ENCODE measurements at regions not wholly inside any gene's neighbourhood (a gene's known extent, or its start where the extent isn't known, plus 50 kb on each side); places are given as distances from the start of the nearest gene placed in this dataset.

DNA sequence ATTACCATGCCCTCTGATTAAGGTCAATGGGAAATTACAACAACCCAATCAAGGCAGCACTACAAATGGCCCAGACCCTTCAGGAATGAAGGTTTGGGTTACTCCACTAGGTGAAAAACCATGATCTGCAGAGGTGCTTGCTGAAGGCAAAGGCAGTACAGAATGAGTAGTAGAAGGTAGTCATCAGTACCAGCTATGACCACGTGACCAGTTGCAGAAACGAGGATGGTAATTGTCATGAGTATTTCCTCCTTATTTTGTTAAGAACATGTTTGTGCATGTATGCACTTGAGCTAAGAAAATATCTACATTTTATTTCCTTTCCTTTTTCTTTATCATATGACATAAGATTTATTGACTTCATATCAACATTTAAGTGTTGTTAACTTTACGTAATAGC is 607.1 kb downstream of the KCNT2 start:
- DNase-seq (no peak), ATAC-seq (no peak)
- H3K36me3 ChIP-seq, result no peaks in the 10 kb centered on the region
- H3K4me1 ChIP-seq, result no peaks in the 10 kb centered on the region
- H3K4me3 ChIP-seq, result no peak overlapping the region
- intact Hi-C loops (cut with DNase I), result no loop called here
- no peaks in the 10 kb centered on the region for H3K27me3 ChIP-seq (ENCODE audit: low read depth)
- TF ChIP-seq CTCF (IDR thresholded peaks at IDR 0.05), result no peak
- no peaks in the 10 kb centered on the region for H3K9me3 ChIP-seq
- no peak overlapping the region for H3K27ac ChIP-seq

DNA sequence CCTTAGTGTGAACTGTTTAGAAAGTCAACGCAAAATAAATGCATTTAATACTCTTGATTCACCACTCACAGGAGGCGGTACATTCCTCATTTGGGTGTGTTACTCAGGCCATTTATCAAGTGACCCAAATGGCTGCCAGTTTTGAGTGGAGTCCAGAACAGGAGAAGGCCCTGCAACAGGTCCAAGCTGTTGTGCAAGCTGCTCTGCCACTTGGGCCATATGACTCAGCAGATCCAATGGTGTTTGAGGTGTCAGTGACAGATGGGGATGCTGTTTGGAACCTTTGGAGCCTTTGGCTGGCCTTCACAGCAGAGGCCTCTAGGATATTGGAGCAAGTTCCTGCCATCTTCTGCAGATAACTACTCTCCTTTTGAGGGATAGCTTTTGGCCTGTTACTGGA is 609.2 kb downstream of the KCNT2 start:
- intact Hi-C loops (cut with DNase I), result no loop called here

GRCh38 chr1:195981448-195982139 is 626.6 kb downstream of the KCNT2 start:
- Histone ChIP-seq H3K9me3 (no peaks in the 10 kb centered on the region), H3K27ac (no peak overlapping the region), H3K36me3 (no peaks in the 10 kb centered on the region), H3K27me3 (ENCODE audit: low read depth) (no peaks in the 10 kb centered on the region), H3K4me1 (no peaks in the 10 kb centered on the region), H3K4me3 (no peak overlapping the region)
- ATAC-seq, result no peak
- intact Hi-C loops (cut with DNase I), result no loop called here
- DNase-seq, result no peak
- TF ChIP-seq CTCF (IDR thresholded peaks at IDR 0.05), result no peak

More for the DNA sequence above, 609.2 kb downstream of the KCNT2 start:
- DNase-seq (no peak), ATAC-seq (no peak)
- H3K4me3 ChIP-seq, result no peak overlapping the region
- no peaks in the 10 kb centered on the region for H3K36me3 ChIP-seq
- no peaks in the 10 kb centered on the region for H3K27me3 ChIP-seq (ENCODE audit: low read depth)
- no peaks in the 10 kb centered on the region for H3K9me3 ChIP-seq
- H3K27ac ChIP-seq, result no peak overlapping the region
- no peak for TF ChIP-seq CTCF (IDR thresholded peaks at IDR 0.05)
- no peaks in the 10 kb centered on the region for H3K4me1 ChIP-seq

- intact Hi-C loops (cut with DNase I), result no loop called here
- Histone ChIP-seq H3K27ac (no peak overlapping the region), H3K36me3 (no peaks in the 10 kb centered on the region), H3K27me3 (ENCODE audit: low read depth) (no peaks in the 10 kb centered on the region), H3K4me3 (no peak overlapping the region), H3K4me1 (no peaks in the 10 kb centered on the region), H3K9me3 (no peaks in the 10 kb centered on the region)
- DNase-seq (no peak), ATAC-seq (no peak)
- TF ChIP-seq CTCF (IDR thresholded peaks at IDR 0.05), result no peak
Measured at GRCh38 chr1:195979646-195980045, 628.6 kb downstream of the KCNT2 start.

DNA sequence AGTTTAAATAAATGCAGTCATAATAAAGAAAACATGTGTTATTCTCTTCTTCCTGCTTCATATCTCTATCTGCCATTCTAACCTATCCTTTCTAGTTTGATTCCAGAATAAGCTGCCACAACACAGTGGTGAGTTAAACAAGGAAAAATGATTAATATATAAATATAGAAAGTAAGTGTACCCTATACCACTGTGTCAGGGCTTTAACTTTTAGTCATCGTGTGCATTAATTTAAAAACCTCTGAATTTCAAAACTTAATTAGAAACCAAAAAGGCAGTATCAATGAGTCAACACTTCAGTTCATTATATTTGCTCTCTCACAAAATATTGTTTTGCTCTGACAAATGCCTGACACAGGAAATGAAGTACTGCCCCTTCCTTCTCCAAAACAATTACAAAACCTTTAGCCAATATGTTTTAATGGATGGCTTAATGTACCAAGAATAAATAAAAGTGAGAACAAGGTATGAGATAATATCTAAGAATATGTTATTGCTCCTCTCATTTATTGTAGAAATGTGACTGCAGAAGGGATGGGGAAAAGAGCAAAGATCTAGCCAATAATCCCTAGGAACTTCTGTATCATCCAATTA is 634.8 kb downstream of the KCNT2 start:
- DNase-seq (no peak), ATAC-seq (no peak)
- Histone ChIP-seq H3K9me3 (no peaks in the 10 kb centered on the region), H3K27me3 (ENCODE audit: low read depth) (no peaks in the 10 kb centered on the region), H3K4me3 (no peak overlapping the region), H3K27ac (no peak overlapping the region), H3K36me3 (no peaks in the 10 kb centered on the region), H3K4me1 (no peaks in the 10 kb centered on the region)
- no peak for TF ChIP-seq CTCF (IDR thresholded peaks at IDR 0.05)
- intact Hi-C loops (cut with DNase I), result no loop called here
